HuH-7.5 (cell line): ENCODE measurements at regions not wholly inside any gene's neighbourhood (a gene's known extent, or its start where the extent isn't known, plus 50 kb on each side); places are given as distances from the start of the nearest gene placed in this dataset.
A peak's percentile ranks its signal among the peaks of the same experiment; 100 is the strongest.
"Not testable (repeated sequence)": the region's sequence is repeated elsewhere in the genome, so short reads cannot be mapped to it uniquely, and the experiment has no call there.

Experiments used
- DNase-seq: peaks from one replicate; pipeline ENCODE4 v3.0.0; 2011; ENCODE audit warnings: low spot score

DNA sequence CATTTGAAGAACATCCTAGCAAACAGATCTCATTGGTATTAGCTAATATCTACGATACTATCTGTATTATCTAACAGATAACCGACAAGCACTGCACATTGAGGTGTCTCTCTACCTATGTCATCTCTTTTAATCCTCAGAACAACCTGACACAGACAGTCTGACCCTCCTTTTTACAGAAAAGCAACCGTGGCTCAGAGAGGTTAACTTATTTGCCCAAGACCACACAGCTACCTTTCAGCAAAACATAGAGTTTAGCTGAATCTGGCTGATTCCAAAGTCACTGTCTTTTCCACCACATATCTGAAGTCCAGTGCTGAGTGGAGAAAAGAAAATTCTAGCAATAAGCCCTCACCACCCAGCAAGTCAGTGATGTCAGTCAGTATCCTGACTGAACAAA lies 358.7 kb upstream of the JARID2 start:
- no peak for DNase-seq

DNA sequence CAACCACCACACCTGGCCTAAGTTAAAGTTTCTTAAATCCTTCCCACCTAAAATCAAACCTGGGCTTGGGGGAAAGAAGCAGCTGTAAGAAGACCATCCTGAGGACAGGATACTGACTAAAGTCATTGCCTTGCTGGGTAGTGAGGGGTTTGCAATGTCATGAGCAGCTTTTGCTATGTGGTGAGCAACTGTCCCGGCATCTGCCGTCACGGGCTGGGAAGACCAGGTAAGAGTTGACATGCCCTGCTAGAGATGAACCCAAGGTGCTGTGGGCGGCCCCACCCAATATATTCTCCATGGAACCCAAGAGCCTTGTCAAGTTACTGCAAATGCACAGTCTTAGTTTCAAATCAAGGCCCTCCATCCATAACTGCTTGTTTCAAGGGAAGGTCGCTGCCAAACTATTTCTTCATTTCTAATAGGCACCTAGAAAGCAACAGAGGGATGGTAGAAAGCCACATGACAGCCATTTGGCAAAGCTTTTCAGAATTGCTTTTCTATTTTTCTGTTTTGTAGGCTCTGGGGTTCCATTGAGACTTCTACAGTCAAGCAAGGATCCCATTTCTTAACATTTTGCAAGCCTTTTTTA lies 357.8 kb upstream of the JARID2 start:
- no peak for DNase-seq

DNA sequence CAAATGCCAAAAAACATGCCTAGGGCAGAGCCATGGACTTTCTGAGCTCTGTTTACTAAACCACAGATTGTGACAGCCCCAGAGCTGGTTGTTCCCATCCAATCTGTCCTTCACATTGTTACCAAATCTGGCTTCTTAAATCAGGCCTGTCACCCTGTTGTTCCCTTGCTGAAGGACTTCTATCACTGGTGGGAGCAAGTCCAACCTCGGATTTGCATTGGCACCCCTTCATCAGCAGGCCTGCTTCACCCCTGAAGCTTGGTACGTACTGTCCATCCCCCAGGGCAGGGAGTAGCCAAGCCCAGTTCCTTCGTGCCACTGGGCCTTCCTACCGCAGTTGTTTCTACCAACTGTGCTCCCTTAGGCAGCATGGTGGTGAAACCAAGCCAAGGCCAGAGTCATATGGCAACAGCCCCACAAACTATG lies 357.3 kb upstream of the JARID2 start:
- DNase-seq = no peak

DNA sequence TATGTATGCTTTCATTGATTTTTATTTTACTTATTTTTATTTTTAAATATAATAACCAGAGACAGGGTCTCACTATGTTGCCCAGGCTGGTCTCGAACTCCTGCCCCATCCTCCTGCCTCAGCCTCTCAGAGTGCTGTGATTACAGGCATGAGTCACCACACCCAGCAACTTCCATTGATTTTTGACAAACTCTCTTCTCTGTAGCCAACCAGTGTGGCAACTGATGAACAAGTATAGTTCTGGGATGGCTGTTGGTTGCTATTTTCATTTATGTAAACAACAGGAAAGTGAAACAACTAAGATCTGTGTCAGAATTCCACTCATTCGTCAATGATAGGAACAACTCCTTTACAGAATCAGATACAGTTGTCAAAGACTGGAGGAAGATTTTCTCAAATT lies 356.7 kb upstream of the JARID2 start:
- peak; percentile 13 for DNase-seq

DNA sequence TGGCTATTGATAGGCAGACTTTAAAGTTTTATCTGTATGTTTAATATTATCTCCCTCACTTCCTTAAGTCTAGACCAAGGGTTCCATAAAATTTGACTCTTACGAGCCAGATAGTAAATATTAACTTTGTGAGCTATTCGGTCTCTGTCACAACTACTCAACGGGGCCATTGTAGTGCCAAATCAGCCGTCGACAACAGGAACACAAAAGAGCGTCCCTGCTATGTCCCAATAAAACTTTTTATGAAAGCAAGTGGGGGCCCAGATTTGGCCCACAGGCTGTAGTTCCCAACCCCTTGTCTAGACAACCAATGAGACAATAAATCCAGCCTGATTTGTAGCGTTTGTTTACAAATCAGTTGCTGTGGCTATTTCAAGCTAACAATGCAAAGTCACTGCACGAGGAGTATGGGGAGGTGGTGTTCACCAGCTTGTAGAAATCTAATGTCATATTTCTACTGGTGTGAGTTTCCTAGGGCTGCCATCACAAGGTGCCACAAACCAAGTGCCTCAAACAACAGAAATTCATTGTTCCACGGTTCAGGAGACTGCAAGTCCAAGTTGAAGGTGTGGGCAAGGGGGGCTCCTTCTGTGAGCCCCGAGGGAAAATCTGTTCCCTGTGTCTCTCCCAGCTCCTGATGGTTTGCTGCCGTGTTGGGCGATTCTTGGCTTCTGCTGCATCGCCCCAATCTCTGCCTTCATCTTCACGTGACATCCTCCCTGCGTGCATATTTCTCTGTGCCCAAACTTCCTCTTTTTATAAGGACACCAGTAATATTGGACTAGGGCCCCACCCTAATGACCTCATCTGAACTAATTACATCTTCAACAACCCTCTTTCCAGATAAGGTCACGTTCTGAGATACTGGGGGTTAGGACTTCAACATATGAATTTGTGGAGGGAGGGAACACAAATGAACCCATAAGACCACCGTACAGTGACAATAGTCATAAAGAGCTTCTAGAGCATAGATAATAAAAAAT lies 356.0 kb upstream of the JARID2 start:
- DNase-seq = no peak

DNA sequence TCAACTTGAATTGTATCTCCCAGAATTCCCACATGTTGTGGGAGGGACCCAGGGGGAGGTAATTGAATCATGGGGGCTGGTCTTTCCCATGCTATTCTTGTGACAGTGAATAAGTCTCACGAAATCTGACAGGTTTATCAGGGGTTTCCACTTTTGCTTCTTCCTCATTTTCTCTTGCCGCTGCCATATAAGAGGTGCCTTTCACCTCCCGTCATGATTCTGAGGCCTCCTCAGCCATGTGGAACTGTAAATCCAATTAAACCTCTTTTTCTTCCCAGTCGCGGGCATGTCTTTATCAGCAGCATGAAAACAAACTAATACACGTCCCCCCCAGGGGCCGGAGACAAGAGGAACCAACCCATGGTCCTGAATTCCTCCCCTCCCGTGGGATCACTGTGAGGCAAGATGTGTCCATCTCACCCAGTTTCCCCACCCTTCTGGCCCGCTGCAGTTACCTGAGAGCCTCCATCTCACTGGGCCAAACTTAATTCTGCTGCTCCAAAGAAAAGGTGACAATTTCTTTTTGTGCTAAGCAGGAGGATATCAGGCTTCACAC lies 354.0 kb upstream of the JARID2 start:
- DNase-seq = not testable (repeated sequence)

DNA sequence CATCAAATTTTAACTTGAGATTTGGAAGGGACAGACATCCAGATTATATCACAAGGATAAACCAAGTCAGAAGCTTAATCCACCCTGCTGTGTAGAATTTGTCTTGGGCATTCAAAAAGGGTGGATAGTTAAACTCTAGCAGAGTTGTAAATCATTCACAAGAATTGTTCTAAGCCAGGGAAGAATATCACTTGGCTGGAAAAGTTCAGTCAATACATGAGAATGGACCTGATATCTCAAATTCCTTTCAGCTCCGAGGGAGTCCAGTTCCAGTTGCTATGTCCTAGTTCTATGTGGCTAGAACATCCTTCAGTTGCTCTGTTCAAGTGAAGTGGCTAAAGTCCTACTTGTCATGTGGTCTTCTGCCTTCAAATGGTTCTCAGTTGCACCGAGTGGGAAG lies 351.8 kb upstream of the JARID2 start:
- DNase-seq = no peak

DNA sequence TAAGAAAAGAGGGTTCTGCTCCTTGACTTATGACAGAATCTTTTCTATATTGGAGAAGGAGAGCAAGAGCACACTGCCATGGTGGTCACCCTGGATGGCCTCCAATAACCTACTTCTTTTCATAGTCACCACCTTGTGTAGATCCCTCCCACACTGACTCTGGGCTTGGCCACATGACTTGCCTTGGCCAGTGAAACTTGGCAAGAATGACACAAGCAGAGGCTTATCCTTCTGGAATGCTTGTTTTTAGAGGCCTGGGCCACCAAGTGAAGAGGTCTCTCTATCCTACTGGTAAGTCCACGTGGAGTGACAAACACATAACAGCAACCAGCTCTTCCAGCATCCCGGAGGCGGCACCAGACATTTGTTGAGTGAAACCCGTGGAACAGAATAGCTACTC lies 349.4 kb upstream of the JARID2 start:
- no peak for DNase-seq

DNA sequence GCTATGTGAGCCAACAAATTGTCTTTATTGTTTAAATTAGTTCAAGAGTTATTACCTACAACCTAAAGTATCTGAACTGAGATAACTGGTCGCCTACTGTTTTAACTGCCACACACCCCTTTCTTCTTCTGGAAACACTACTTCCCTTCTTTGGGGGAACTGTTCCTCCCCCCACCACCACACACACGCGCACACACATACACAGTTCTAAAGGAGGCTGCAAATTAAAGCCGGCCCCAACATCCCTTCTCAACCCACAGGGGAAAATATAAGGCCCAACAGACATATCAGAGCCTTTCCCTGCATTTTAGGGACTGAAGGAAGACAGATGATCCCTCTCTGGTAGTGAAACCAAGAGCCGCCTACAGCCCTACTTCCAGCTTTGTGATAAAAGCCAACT lies 348.0 kb upstream of the JARID2 start:
- no peak for DNase-seq

DNA sequence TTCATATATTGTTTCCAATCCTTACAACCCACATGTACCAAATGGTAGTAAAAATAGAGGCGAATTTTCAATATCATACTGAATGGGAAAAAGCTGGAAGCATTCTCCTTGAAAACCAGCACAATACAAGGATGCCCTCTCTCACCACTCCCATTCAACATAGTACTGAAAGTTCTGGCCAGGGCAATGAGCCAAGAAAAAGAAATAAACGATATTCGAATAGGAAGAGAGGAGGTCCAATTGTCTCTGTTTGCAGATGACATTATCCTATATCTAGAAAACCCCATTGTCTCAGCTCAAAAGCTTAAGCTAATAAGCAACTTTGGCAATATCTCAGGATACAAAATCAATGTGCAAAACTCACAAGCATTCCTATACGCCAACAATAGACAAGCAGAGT lies 346.4 kb upstream of the JARID2 start:
- not testable (repeated sequence) for DNase-seq

DNA sequence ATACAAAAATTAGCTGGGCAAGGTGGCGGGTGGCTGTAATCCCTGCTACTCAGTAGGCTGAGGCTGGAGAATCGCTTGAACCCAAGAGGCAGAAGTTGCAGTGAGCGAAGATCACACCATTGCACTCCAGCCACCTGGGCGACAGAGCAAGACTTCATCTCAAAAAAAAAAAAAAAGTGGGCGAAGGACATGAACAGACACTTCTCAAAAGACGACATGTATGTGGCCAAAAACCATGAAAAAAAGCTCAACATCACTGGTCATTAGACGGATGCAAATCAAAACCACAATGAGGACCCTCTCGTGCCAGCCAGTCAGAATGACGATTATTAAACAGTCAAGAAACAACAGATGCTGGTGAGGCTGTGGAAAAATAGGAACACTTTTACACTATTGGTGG lies 344.9 kb upstream of the JARID2 start:
- DNase-seq = no peak

DNA sequence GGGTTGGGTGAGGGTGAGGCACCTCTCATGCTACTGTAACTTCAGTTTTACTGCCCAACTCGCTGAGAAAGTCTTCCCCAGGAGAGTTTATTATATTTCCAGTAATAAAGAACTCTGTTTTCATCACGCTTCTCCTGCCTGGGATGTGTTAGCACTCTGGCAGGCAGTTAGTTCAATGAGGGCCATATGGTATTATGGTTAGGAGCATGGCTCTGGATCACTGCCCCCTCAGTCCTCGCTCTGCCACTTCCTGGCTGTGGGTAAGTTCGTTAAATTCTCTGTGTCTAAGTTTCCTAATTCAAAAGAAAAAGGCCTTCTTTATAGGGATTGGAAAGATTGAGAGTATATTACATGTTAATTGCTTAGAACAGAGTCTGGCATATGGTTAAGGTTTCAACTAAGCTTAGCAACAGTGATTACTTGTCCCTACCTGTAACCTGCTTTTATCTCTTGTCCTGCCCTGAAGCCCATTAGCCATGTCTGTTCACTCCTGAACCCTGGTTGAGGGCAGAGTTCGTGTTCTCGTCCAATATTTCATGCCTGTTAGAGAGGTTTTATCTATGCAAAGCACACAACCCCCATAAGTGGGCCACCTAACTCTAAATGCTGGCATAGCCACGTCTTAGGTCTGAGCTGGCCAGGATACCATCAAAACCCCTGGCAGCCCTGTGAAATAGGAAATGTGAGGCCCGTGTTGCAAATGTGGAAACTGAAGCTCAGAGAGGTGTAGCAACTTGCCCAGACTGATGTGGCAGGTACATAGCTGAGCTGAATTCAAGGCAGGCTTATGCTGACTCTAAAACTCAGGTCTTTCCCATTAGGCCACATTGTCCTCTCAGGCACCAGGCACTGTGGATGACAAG lies 342.5 kb upstream of the JARID2 start:
- DNase-seq = no peak

DNA sequence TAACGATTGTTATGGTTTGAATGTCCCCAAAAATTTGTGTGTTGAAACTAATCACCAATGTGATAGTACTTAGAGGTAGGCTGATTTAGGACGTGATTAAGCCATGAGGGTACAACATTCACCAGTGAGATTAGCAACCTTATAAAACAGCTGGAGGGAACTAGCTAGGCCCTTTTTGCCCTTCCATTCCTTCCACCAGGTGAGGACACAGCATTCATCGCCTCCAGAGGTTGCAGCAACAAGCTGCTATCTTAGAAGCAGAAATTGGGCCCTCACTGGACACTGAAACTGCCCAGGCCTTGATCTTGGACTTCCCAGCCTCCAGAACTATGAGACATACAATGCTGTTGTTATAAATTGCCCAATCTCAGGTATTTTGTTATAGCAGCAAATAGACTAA lies 340.7 kb upstream of the JARID2 start:
- no peak for DNase-seq

DNA sequence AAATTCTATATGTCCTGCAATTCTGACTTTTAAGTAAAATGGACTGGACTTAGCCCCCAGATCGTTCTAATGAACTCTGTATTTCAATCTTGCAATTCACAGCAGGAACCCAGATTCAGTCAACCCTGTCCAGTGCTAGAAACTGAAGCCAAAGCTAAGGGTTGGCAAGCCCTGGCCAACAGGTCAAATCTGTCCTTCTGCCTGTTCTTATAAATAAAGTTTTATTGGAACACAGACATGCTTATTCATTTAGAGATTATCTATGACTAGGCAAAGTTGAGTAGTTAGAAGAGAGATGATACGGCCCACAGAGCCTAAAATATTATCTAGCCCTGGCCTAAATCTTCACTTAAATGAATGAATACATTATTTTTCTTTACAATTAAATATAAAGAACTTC lies 339.2 kb upstream of the JARID2 start:
- DNase-seq = no peak

DNA sequence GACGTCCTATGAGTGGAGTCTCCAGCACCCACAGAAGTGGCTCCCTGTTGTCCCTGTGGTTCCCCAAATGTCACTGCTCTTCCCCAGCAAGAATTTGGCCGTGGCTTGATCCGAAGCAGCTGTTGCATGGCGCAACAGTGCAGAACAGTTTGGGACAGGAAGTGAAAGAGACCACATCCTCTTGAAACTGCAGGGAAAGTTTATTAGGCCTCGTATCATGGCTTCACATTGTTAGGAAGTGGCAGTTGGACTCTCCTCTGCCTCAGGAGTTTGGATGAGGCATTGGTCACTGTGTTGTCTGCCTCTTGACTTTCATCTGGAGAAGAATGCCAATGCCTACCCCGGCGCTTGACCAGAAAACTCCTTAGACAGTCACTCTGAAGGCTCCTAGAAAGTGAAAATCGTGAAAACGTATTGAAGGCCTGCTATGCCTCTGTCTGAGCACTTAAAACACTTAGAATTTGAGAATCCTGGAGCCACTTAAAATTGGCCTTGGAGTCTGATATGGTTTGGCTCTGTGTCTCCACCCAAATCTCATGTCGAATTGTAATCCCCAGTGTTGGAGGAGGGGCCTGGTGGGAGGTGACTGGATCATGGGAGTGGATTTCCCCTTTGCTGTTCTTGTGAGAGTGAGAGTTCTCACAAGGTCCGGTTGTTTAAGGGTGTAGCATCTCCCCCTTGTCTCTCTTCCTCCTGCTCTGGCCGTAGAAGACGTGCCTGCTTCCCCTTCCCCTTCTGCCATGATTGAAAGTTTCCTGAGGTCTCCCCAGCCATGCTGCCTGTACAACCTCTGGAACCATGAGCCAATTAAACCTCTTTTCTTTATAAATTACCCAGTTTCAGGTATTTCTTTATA lies 334.9 kb upstream of the JARID2 start:
- no peak for DNase-seq

DNA sequence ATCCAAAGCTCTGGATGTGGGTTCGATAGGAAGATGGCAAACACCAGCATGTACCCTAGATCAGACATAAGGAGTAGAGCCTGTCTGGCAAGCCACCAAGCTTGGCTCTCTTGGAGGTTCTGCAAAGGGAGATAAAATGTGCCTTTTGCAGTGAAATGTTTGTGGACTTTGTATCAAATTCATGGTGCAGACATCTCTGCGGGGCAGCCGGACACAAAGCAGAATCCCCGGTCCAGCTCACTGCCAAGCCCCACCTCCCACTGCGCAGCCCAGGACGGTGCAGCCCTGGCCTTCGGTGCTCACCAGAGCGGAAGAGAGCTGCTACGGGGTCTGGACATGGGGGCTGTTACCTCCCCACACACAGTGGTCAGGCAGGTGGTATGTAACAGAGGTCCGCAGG lies 333.6 kb upstream of the JARID2 start:
- no peak for DNase-seq

DNA sequence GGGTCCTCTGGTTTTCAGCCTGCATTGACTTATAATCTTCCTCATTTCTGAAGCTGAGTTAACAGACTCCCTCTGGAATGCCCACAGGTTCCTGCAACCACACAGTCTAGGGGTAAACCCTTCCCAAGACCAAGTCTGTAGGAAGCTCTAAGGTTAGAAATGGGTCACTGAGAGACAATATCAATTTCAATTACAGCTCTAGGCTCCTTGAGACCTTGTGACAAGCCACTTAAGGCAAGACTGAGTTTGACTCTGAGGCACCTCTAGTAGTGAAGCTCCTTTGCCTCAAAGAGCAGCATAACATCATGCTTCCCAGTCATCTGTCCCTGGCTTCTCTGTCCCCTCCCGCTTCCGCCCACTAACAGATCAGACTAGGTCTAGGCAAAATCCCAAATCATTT lies 333.2 kb upstream of the JARID2 start:
- no peak for DNase-seq

DNA sequence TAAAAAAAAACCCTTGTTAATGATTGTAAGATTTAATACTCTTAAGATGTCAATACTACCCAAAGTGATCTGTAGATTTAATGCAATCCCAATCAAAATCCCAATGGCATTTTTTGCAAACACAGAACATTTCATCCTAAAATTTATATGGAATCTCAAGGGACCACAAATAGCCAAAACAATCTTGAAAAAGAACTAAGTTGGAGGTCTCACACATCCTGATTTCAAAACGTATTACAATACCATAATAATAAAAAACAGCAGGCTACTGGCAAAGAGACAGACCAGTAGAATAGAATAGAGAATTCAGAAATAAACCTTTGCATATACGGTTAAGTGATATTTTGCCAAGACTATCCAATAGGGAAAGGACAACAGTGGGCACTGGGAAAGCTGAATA lies 331.9 kb upstream of the JARID2 start:
- DNase-seq = no peak

DNA sequence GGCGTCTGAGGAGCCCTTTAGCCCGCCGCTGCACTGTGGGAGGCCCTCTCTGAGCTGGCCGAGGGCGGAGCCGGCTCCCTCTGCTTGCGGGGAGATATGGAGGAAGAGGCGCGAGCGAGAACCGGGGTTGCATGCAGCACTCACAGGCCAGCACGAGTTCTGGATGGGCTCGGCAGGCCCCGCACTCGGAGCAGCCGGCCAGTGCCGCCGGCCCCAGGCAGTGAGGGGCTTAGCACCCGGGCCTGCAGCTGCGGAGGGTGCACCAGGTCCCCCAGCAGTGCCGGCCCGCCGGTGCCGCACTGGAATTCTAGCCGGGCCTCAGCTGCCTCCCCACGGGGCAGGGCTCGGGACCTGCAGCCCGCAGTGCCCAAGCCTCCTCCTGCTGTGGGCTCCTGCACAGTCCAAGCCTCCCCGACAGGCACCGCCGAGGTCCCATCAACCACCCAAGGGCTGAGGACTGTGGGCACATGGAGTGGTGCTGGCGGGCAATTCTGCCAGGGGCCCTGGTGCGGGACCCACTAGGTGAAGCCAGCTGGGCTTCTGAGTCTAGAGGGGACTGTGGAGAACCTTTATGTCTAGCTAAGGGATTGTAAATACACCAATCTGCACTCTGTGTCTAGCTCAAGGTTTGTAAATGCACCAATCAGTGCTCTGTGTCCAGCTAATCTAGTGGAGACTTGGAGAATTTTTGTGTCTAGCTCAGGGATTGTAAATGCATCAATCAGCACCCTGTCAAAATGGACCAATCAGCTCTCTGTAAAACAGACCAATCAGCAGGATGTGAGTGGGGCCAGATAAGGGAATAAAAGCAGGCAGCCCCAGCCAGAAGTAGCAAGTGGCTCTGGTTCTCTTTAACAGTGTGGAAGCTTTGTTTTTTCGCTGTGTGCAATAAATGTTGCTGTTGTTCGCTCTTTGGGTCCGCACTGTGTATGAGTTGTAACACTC lies 329.7 kb upstream of the JARID2 start:
- no peak for DNase-seq
